DND-41 (cell line): ENCODE measurements at regions not wholly inside any gene's neighbourhood (a gene's known extent, or its start where the extent isn't known, plus 50 kb on each side); places are given as distances from the start of the nearest gene placed in this dataset.

ENCODE experiments used
- ATAC-seq: fragments of 200-7000 bp; cut with Tn5 transposase; 3 replicates; pipeline ENCODE4 v1.9.1; 2021; ENCODE audit warnings: low read depth; ENCODE audit not compliant: insufficient read depth
- DNase-seq: peaks from one replicate; pipeline ENCODE4 v3.0.0-alpha.2; 2020
- H2AFZ ChIP-seq: 2 replicates; pipeline ENCODE4 v1.6.0; 2012; ENCODE audit warnings: low read depth, low read length
- H3K27ac ChIP-seq: 2 replicates; pipeline ENCODE4 v1.5.1; 2012; ENCODE audit warnings: low read length, inconsistent platforms
- H3K27me3 ChIP-seq: fragments of 200-600 bp; sonication (generic); 2 replicates; pipeline ENCODE4 v1.6.0; 2012; ENCODE audit warnings: low read length, mild to moderate bottlenecking, inconsistent platforms; ENCODE audit not compliant: insufficient read depth, poor library complexity
- H3K36me3 ChIP-seq: 2 replicates; pipeline ENCODE4 v1.5.1; 2012; ENCODE audit warnings: low read length, inconsistent platforms; ENCODE audit not compliant: insufficient read depth
- H3K4me1 ChIP-seq: 2 replicates; pipeline ENCODE4 v1.5.1; 2012; ENCODE audit warnings: mild to moderate bottlenecking, low read length; ENCODE audit not compliant: insufficient read depth
- H3K4me2 ChIP-seq: 2 replicates; pipeline ENCODE4 v1.6.0; 2012; ENCODE audit warnings: mild to moderate bottlenecking, moderate library complexity, low read length, inconsistent platforms; ENCODE audit not compliant: insufficient read depth
- H3K4me3 ChIP-seq, 2 experiments: fragments of 200-600 bp in 1 of 2; shearing (Covaris generic) in 1 of 2; 2 replicates each; pipeline ENCODE4 v1.5.1; 2012 to 2016; ENCODE audit warnings: inconsistent platforms in 2 of 2, low read length in 2 of 2, mild to moderate bottlenecking in 2 of 2, low read depth in 1 of 2, moderate library complexity in 1 of 2
- H3K79me2 ChIP-seq: 2 replicates; pipeline ENCODE4 v1.6.0; 2012; ENCODE audit warnings: low read length, inconsistent platforms; ENCODE audit not compliant: insufficient read depth
- H3K9ac ChIP-seq: 2 replicates; pipeline ENCODE4 v1.6.0; 2012; ENCODE audit warnings: low read depth, mild to moderate bottlenecking, inconsistent platforms, low read length, moderate library complexity
- H3K9me3 ChIP-seq: 2 replicates; pipeline ENCODE4 v1.5.1; 2012; ENCODE audit warnings: low read length, moderate library complexity, mild to moderate bottlenecking, inconsistent platforms; ENCODE audit not compliant: insufficient read depth, severe bottlenecking
- H4K20me1 ChIP-seq: 2 replicates; pipeline ENCODE4 v1.6.0; 2012; ENCODE audit warnings: low read length; ENCODE audit not compliant: insufficient read depth
- CTCF ChIP-seq: IDR thresholded peaks from 2 replicates; pipeline ENCODE4 v1.5.1; 2012; ENCODE audit warnings: borderline replicate concordance, low read length, moderate library complexity, mild to moderate bottlenecking; ENCODE audit not compliant: poor library complexity, severe bottlenecking; ENCODE audit errors: extremely low read depth
- EZH2 ChIP-seq: IDR thresholded peaks from 3 replicates; pipeline ENCODE4 v1.6.1; 2012; ENCODE audit warnings: borderline replicate concordance, low read depth, mild to moderate bottlenecking, moderate library complexity, low read length, inconsistent platforms; ENCODE audit not compliant: severe bottlenecking

DNA sequence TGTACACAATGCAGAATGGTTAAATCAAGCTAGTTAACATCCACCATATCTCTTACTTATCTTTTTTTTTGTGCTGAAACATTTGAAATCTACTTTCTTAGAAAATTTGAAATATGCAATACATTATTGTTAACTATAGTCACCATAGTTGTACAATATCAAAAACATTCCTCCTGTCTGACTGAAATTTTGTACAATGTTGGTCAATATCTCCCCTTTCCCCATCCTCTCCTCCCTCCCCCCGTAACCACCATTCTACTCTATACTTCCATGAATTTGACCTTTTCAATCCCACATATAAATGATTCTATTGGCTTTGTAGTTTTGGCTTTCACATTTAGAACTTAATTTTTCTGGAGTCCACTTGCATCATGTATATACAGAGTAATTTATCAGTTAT lies 63.5 kb upstream of the DCD start:
- peaks cover 6% of the 10 kb centered on the region for H3K27me3 ChIP-seq
- TF ChIP-seq EZH2 (no peak), CTCF (no peak)
- DNase-seq = no peak
- no peaks in the 10 kb centered on the region for H3K36me3 ChIP-seq
- H3K27ac ChIP-seq = no peak overlapping the region
- H3K9me3 ChIP-seq = no peaks in the 10 kb centered on the region
- H3K79me2 ChIP-seq = no peaks in the 10 kb centered on the region
- no peak overlapping the region for H2AFZ ChIP-seq
- H3K4me1 ChIP-seq = no peaks in the 10 kb centered on the region
- no peaks in the 10 kb centered on the region for H4K20me1 ChIP-seq
- H3K4me3 ChIP-seq = no peak overlapping the region
- no peak overlapping the region for H3K9ac ChIP-seq
- no peak overlapping the region for H3K4me2 ChIP-seq
- ATAC-seq = no peak

GRCh38 chr12:54708826-54709225 lies 60.7 kb upstream of the DCD start:
- Histone ChIP-seq H3K4me2 (no peak overlapping the region), H4K20me1 (no peaks in the 10 kb centered on the region), H3K9me3 (no peaks in the 10 kb centered on the region), H3K27me3 (peaks cover 11% of the 10 kb centered on the region), H3K9ac (no peak overlapping the region), H3K4me1 (no peaks in the 10 kb centered on the region), H3K36me3 (no peaks in the 10 kb centered on the region), H3K79me2 (no peaks in the 10 kb centered on the region), H3K27ac (no peak overlapping the region), H3K4me3 (no peak overlapping the region), H2AFZ (no peak overlapping the region)
- DNase-seq (no peak), ATAC-seq (no peak)
- TF ChIP-seq EZH2 (no peak), CTCF (no peak)

DNA sequence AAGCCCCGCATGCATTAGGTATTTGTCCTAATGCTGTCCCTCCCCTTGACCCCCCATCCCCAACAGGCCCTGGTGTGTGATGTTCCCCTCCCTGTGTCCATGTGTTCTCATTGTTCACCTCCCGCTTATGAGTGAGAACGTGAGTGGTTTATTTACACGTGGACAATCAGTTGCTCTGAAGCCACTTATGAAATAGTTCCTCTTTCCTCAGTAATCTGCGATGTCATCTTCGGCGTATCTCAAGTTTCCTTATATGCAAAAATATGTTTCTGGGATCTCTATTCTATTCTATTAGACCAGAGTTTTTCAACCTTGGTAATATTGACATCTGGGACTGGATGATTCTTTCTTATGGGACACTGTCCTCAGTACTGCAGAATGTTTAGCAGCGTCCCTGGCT lies 56.0 kb upstream of the DCD start:
- H3K4me1 ChIP-seq = no peaks in the 10 kb centered on the region
- ATAC-seq (no peak), DNase-seq (no peak)
- no peaks in the 10 kb centered on the region for H3K36me3 ChIP-seq
- no peaks in the 10 kb centered on the region for H3K79me2 ChIP-seq
- no peak overlapping the region for H3K4me3 ChIP-seq
- TF ChIP-seq CTCF (no peak), EZH2 (no peak)
- no peak overlapping the region for H3K4me2 ChIP-seq
- H2AFZ ChIP-seq = no peak overlapping the region
- H4K20me1 ChIP-seq = no peaks in the 10 kb centered on the region
- no peak overlapping the region for H3K9ac ChIP-seq
- H3K9me3 ChIP-seq = no peaks in the 10 kb centered on the region
- H3K27ac ChIP-seq = no peak overlapping the region
- H3K27me3 ChIP-seq = peaks cover 7% of the 10 kb centered on the region
